IMR-90 (cell line): ENCODE measurements at regions not wholly inside any gene's neighbourhood (a gene's known extent, or its start where the extent isn't known, plus 50 kb on each side); places are given as distances from the start of the nearest gene placed in this dataset.

Experiments
- ATAC-seq: fragments of 200-7000 bp; cut with Tn5 transposase; 2 replicates; pipeline ENCODE4 v1.9.1; 2020; ENCODE audit warnings: low read depth, mild to moderate bottlenecking, moderate library complexity
- BruUV-seq: library from RNA; stranded (reverse); fragments of 400-500 nt; replicated peaks from 2 replicates; lab custom pipeline; 2021; lab: Mats Ljungman, UMichigan
- CTCF ChIA-PET: fragments of 300-600 bp; formaldehyde crosslinking; extraction: SDS; loops from one replicate; lab custom pipeline; 2021; ENCODE audit warnings: antibody characterized with exemption; lab: Yijun Ruan, JAX
- POLR2A ChIA-PET: fragments of 300-600 bp; sonication (Branson Sonifier 250); formaldehyde crosslinking; loops from one replicate; lab custom pipeline; 2022; ENCODE audit warnings: antibody characterized with exemption; ENCODE audit not compliant: unreplicated experiment; lab: Charles Lee
- DNase-seq: peaks from one replicate; pipeline ENCODE4 v3.0.0; 2013
- H2AFZ ChIP-seq: replicated peaks from 2 replicates; pipeline ENCODE3; 2013; ENCODE audit warnings: low read length, mild to moderate bottlenecking; ENCODE audit not compliant: poor library complexity
- H2AK5ac ChIP-seq: 2 replicates; pipeline ENCODE4 v1.6.1; 2013; ENCODE audit warnings: low read depth, low read length, inconsistent platforms
- H2AK9ac ChIP-seq: replicated peaks from 2 replicates; pipeline ENCODE3; 2013; ENCODE audit warnings: mild to moderate bottlenecking, low read depth, low read length, moderate library complexity; ENCODE audit not compliant: poor library complexity
- H2BK120ac ChIP-seq: 2 replicates; pipeline ENCODE4 v1.6.1; 2013; ENCODE audit warnings: low read depth, low read length, inconsistent platforms
- H2BK15ac ChIP-seq: 3 replicates; pipeline ENCODE4 v1.6.1; 2013; ENCODE audit warnings: low read depth, low read length, inconsistent platforms
- H2BK20ac ChIP-seq: 2 replicates; pipeline ENCODE4 v1.6.1; 2013; ENCODE audit warnings: low read depth, mild to moderate bottlenecking, inconsistent platforms, low read length, moderate library complexity
- H2BK5ac ChIP-seq: 2 replicates; pipeline ENCODE4 v1.6.1; 2013; ENCODE audit warnings: mild to moderate bottlenecking, low read depth, low read length, inconsistent platforms; ENCODE audit not compliant: poor library complexity, severe bottlenecking
- H3K14ac ChIP-seq: replicated peaks from 2 replicates; pipeline ENCODE4 v1.6.1; 2013; ENCODE audit warnings: low read depth, low read length, inconsistent platforms
- H3K18ac ChIP-seq: 2 replicates; pipeline ENCODE4 v1.6.1; 2013; ENCODE audit warnings: low read depth, low read length, control low read depth
- H3K23ac ChIP-seq: 2 replicates; pipeline ENCODE4 v1.6.1; 2013; ENCODE audit warnings: low read depth, low read length, inconsistent platforms
- H3K27ac ChIP-seq: 2 replicates; pipeline ENCODE4 v1.5.1; 2013; ENCODE audit warnings: mild to moderate bottlenecking, control low read depth, low read length; ENCODE audit not compliant: insufficient read depth
- H3K27me3 ChIP-seq: 2 replicates; pipeline ENCODE4 v1.6.1; 2013; ENCODE audit warnings: low read length; ENCODE audit not compliant: control insufficient read depth, insufficient read depth
- H3K36me3 ChIP-seq: 2 replicates; pipeline ENCODE4 v1.6.1; 2013; ENCODE audit warnings: low read length, mixed read lengths; ENCODE audit not compliant: control insufficient read depth, insufficient read depth
- H3K4ac ChIP-seq: 2 replicates; pipeline ENCODE4 v1.6.1; 2013; ENCODE audit warnings: low read depth, low read length, inconsistent platforms
- H3K4me1 ChIP-seq: 2 replicates; pipeline ENCODE4 v1.6.1; 2013; ENCODE audit warnings: low read length, mixed read lengths; ENCODE audit not compliant: control insufficient read depth, insufficient read depth
- H3K4me2 ChIP-seq: 2 replicates; pipeline ENCODE4 v1.6.1; 2013; ENCODE audit warnings: low read depth, mild to moderate bottlenecking, control low read depth, low read length, moderate library complexity
- H3K4me3 ChIP-seq: 2 replicates; pipeline ENCODE4 v1.5.1; 2013; ENCODE audit warnings: low read depth, mild to moderate bottlenecking, control low read depth, low read length, moderate library complexity; ENCODE audit not compliant: insufficient read depth
- H3K56ac ChIP-seq: 2 replicates; pipeline ENCODE4 v1.6.1; 2013; ENCODE audit warnings: low read length, inconsistent platforms; ENCODE audit not compliant: insufficient read depth; ENCODE audit errors: extremely low read depth
- H3K79me1 ChIP-seq, 2 experiments: 2 replicates each; pipeline ENCODE4 v1.6.1; 2013; ENCODE audit warnings: low read length in 2 of 2, inconsistent platforms in 1 of 2, low read depth in 1 of 2
- H3K9ac ChIP-seq: 2 replicates; pipeline ENCODE4 v1.6.1; 2013; ENCODE audit warnings: low read depth, low read length, control low read depth
- H3K9me1 ChIP-seq: 2 replicates; pipeline ENCODE4 v1.6.1; 2013; ENCODE audit warnings: low read length, inconsistent platforms; ENCODE audit not compliant: insufficient read depth
- H3K9me3 ChIP-seq: 2 replicates; pipeline ENCODE4 v1.6.1; 2013; ENCODE audit warnings: low read length; ENCODE audit not compliant: control insufficient read depth, insufficient read depth
- H4K20me1 ChIP-seq: 2 replicates; pipeline ENCODE4 v1.6.1; 2013; ENCODE audit warnings: low read length, inconsistent platforms; ENCODE audit not compliant: insufficient read depth
- H4K5ac ChIP-seq: 2 replicates; pipeline ENCODE4 v1.6.1; 2013; ENCODE audit warnings: mild to moderate bottlenecking, low read depth, low read length, control low read depth
- H4K8ac ChIP-seq, 2 experiments: 2 replicates each; pipeline ENCODE4 v1.6.1; 2013; ENCODE audit warnings: low read depth in 2 of 2, low read length in 2 of 2, control low read depth in 1 of 2, inconsistent platforms in 1 of 2
- H4K91ac ChIP-seq: 2 replicates; pipeline ENCODE4 v1.6.1; 2013; ENCODE audit warnings: low read depth, low read length, inconsistent platforms; ENCODE audit not compliant: insufficient read depth
- CEBPB ChIP-seq: IDR thresholded peaks from 2 replicates; pipeline ENCODE4 v1.6.1; 2012; ENCODE audit warnings: low read depth, low read length, improper control_type of control experiment
- NFE2L2 ChIP-seq: fragments of 150-350 bp; IDR thresholded peaks from 2 replicates; pipeline ENCODE4 v1.6.1; 2016; ENCODE audit warnings: low read depth, mild to moderate bottlenecking, low read length
- WGBS, 2 experiments: methylation state at CpG; one replicate each; pipeline versions ENCODE4 v1.1.5 to v1.1.7; 2013; ENCODE audit warnings: missing lambda C conversion rate in 2 of 2; ENCODE audit not compliant: insufficient read length in 1 of 2; ENCODE audit errors: extremely low coverage in 2 of 2; 5-methylcytosine and 5-hydroxymethylcytosine counted together
- dilution Hi-C: fragments of 300-500 bp; cut with HindIII; formaldehyde crosslinking; loops from one replicate; pipeline ENCODE4 v1.14.3; 2018; ENCODE audit warnings: low sequenced_read_pairs; ENCODE audit not compliant: unreplicated experiment
- in situ Hi-C: fragments of 300-500 bp; cut with MboI; formaldehyde crosslinking; loops from 3 replicates; pipeline ENCODE4 v1.14.3; 2019; ENCODE audit warnings: low sequenced_read_pairs, inconsistent platforms, mixed read lengths
- intact Hi-C: fragments of 100-400 bp; cut with micrococcal nuclease; formaldehyde crosslinking; loops from 2 replicates; pipeline ENCODE4 v1.10.0; 2022

DNA sequence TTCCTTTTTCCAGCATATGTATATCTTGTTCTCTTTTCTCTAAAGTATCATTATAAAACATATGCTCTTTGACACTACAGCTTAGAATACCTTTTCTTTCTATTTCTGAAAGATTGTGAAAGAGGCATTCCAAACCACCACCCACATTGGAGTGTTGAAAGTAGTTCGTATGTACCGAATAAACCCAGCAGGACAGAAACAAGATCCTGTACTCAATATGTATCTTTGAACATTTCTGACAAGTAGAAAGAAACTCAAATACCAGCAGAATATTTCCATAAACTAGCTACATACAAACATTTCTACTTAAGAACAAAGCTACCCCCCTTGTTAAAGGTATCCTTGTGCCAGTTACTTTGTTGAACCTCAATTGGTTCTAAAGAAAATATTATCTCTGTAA lies 415.3 kb upstream of the ALCAM start:
- no peaks in the 10 kb centered on the region for H3K9me1 ChIP-seq
- no peak overlapping the region for H3K18ac ChIP-seq
- H2BK15ac ChIP-seq, result no peak overlapping the region
- H2AFZ ChIP-seq, result no peak overlapping the region
- H3K9ac ChIP-seq, result no peak overlapping the region
- no peak overlapping the region; the same call in 1 of the 2 replicates for H2BK20ac ChIP-seq
- H3K4me1 ChIP-seq, result peaks cover 4% of the 10 kb centered on the region
- WGBS, 2 experiments, result no CpG with 5 or more reads among the region's 2 CpGs
- H4K91ac ChIP-seq, result no peak overlapping the region
- H2AK5ac ChIP-seq, result no peak overlapping the region
- H4K20me1 ChIP-seq, result no peaks in the 10 kb centered on the region
- H3K79me1 ChIP-seq, result no peaks in the 10 kb centered on the region
- H3K14ac ChIP-seq, result no peak overlapping the region
- H2AK9ac ChIP-seq, result no peak overlapping the region
- ATAC-seq (no peak), DNase-seq (peak; percentile 38)
- dilution Hi-C loops (no loop called here), in situ Hi-C loops (no loop called here), intact Hi-C loops (no loop called here)
- H3K4me3 ChIP-seq, result no peak overlapping the region
- H3K27ac ChIP-seq, result no peak overlapping the region
- H2BK120ac ChIP-seq, result peak overlapping the region; percentile 72; the same call in 1 of the 2 replicates
- H3K23ac ChIP-seq, result no peak overlapping the region
- no peaks in the 10 kb centered on the region for H3K9me3 ChIP-seq
- no peak overlapping the region for H4K5ac ChIP-seq
- POLR2A ChIA-PET, result no interaction called here
- H3K4ac ChIP-seq, result no peak overlapping the region
- BruUV-seq, result no TSS peak
- H3K4me2 ChIP-seq, result no peak overlapping the region
- CTCF ChIA-PET, result interaction anchor here (0.7 kb wide), 1 partner anchor 643 kb away, joined by 4 read pairs; no protein-coding TSS in a partner anchor
- H3K56ac ChIP-seq, result no peak overlapping the region
- H4K8ac ChIP-seq, result no peak overlapping the region
- H2BK5ac ChIP-seq, result peak overlapping the region; percentile 2
- H3K36me3 ChIP-seq, result no peaks in the 10 kb centered on the region
- TF ChIP-seq NFE2L2 (no peak), CEBPB (peak; percentile 57)
- H3K27me3 ChIP-seq, result no peaks in the 10 kb centered on the region
